ENCODE measurements at regions not wholly inside any gene's neighbourhood (a gene's known extent, or its start where the extent isn't known, plus 50 kb on each side); places are given as distances from the start of the nearest gene placed in this dataset.

GRCh38 chr5:74199005-74199404, 441.5 kb downstream of the ENC1 start:
- TF ChIP-seq CTCF (IDR thresholded peaks at IDR 0.05) (no peak), POLR2A (IDR thresholded peaks at IDR 0.05) (no peak), EP300 (IDR thresholded peaks at IDR 0.05) (no peak)

Measured in ovary (tissue), 3 donors.